A172 (cell line): ENCODE measurements at regions not wholly inside any gene's neighbourhood (a gene's known extent, or its start where the extent isn't known, plus 50 kb on each side); places are given as distances from the start of the nearest gene placed in this dataset.
"Not testable (repeated sequence)": the region's sequence is repeated elsewhere in the genome, so short reads cannot be mapped to it uniquely, and the experiment has no call there.

Experiments used
- DNase-seq: peaks from one replicate; pipeline ENCODE4 v3.0.0-alpha.2; 2015; ENCODE audit warnings: low spot score

- no peak for DNase-seq
Measured at GRCh38 chr6:50333696-50334095, 284.0 kb upstream of the DEFB112 start.

- no peak for DNase-seq
Measured at GRCh38 chr6:50337532-50338122, 287.9 kb upstream of the DEFB112 start.

GRCh38 chr6:50353603-50354002, 303.9 kb upstream of the DEFB112 start:
- no peak for DNase-seq

- DNase-seq = no peak
Measured at GRCh38 chr6:50358113-50358512, 308.4 kb upstream of the DEFB112 start.

GRCh38 chr6:50361641-50362331, 312.1 kb upstream of the DEFB112 start:
- DNase-seq = peak; percentile 7

- peak; percentile 56 for DNase-seq
Measured at GRCh38 chr6:50362706-50363105, 313.0 kb upstream of the DEFB112 start.

- no peak for DNase-seq
Measured at GRCh38 chr6:50369996-50370395, 320.3 kb upstream of the DEFB112 start.

GRCh38 chr6:50380406-50381098, 330.8 kb upstream of the DEFB112 start:
- DNase-seq = peak; percentile 1

GRCh38 chr6:50381099-50381415, 331.3 kb upstream of the DEFB112 start:
- peak; percentile 52 for DNase-seq

- no peak for DNase-seq
Measured at GRCh38 chr6:50390416-50390815, 322.9 kb upstream of the TFAP2D start.

GRCh38 chr6:50394139-50394538, 319.2 kb upstream of the TFAP2D start:
- DNase-seq = not testable (repeated sequence)

GRCh38 chr6:50404643-50405042, 308.7 kb upstream of the TFAP2D start:
- no peak for DNase-seq

- DNase-seq = no peak
Measured at GRCh38 chr6:50410579-50410978, 302.7 kb upstream of the TFAP2D start.

GRCh38 chr6:50421041-50421440, 292.3 kb upstream of the TFAP2D start:
- peak; percentile 73 for DNase-seq

- no peak for DNase-seq
Measured at GRCh38 chr6:50427267-50427666, 286.1 kb upstream of the TFAP2D start.

GRCh38 chr6:50437901-50438300, 275.4 kb upstream of the TFAP2D start:
- no peak for DNase-seq

- DNase-seq = no peak
Measured at GRCh38 chr6:50442531-50443040, 270.7 kb upstream of the TFAP2D start.

GRCh38 chr6:50443144-50443543, 270.2 kb upstream of the TFAP2D start:
- no peak for DNase-seq

- no peak for DNase-seq
Measured at GRCh38 chr6:50449128-50449527, 264.2 kb upstream of the TFAP2D start.

- DNase-seq = no peak
Measured at GRCh38 chr6:50451826-50452400, 261.4 kb upstream of the TFAP2D start.

GRCh38 chr6:50455029-50455428, 258.3 kb upstream of the TFAP2D start:
- no peak for DNase-seq

GRCh38 chr6:50457351-50457750, 256.0 kb upstream of the TFAP2D start:
- DNase-seq = no peak

- no peak for DNase-seq
Measured at GRCh38 chr6:50461696-50462095, 251.6 kb upstream of the TFAP2D start.
